ENCODE measurements at regions not wholly inside any gene's neighbourhood (a gene's known extent, or its start where the extent isn't known, plus 50 kb on each side); places are given as distances from the start of the nearest gene placed in this dataset.

- no peak for DNase-seq (ENCODE audit: low read depth in 4 of 4, low spot score in 3 of 4)
Observed at GRCh38 chr2:60106836-60107529, 446.5 kb downstream of the BCL11A start.

- DNase-seq (ENCODE audit: low read depth in 4 of 4, low spot score in 3 of 4): no peak
Observed at GRCh38 chr2:60105906-60106305, 447.5 kb downstream of the BCL11A start.

- no peak for DNase-seq (ENCODE audit: low read depth in 4 of 4, low spot score in 3 of 4)
Observed at GRCh38 chr2:60104514-60105505, 448.6 kb downstream of the BCL11A start.

GRCh38 chr2:60100034-60100433 lies 453.4 kb downstream of the BCL11A start:
- DNase-seq (ENCODE audit: low read depth in 4 of 4, low spot score in 3 of 4): no peak

GRCh38 chr2:60098996-60099395 lies 454.5 kb downstream of the BCL11A start:
- DNase-seq (ENCODE audit: low read depth in 4 of 4, low spot score in 3 of 4): no peak

GRCh38 chr2:60097298-60097697 lies 456.2 kb downstream of the BCL11A start:
- no peak for DNase-seq (ENCODE audit: low read depth in 4 of 4, low spot score in 3 of 4)

- no peak for DNase-seq (ENCODE audit: low read depth in 4 of 4, low spot score in 3 of 4)
Observed at GRCh38 chr2:60096556-60096955, 456.9 kb downstream of the BCL11A start.

- no peak for DNase-seq (ENCODE audit: low read depth in 4 of 4, low spot score in 3 of 4)
Observed at GRCh38 chr2:60095903-60096302, 457.6 kb downstream of the BCL11A start.

- DNase-seq (ENCODE audit: low read depth in 4 of 4, low spot score in 3 of 4): no peak
Observed at GRCh38 chr2:60095202-60095815, 458.1 kb downstream of the BCL11A start.

- DNase-seq (ENCODE audit: low read depth in 4 of 4, low spot score in 3 of 4): no peak
Observed at GRCh38 chr2:60094450-60094929, 459.0 kb downstream of the BCL11A start.

- DNase-seq (ENCODE audit: low read depth in 4 of 4, low spot score in 3 of 4): no peak
Observed at GRCh38 chr2:60092781-60093180, 460.7 kb downstream of the BCL11A start.

GRCh38 chr2:60091894-60092293 lies 461.6 kb downstream of the BCL11A start:
- DNase-seq (ENCODE audit: low read depth in 4 of 4, low spot score in 3 of 4): no peak

- DNase-seq (ENCODE audit: low read depth in 4 of 4, low spot score in 3 of 4): no peak
Observed at GRCh38 chr2:60091266-60091665, 462.2 kb downstream of the BCL11A start.

GRCh38 chr2:60079562-60079961 lies 473.9 kb downstream of the BCL11A start:
- no peak for DNase-seq (ENCODE audit: low read depth in 4 of 4, low spot score in 3 of 4)

- no peak for DNase-seq (ENCODE audit: low read depth in 4 of 4, low spot score in 3 of 4)
Observed at GRCh38 chr2:60075048-60075447, 478.4 kb downstream of the BCL11A start.

GRCh38 chr2:60073201-60073600 lies 480.3 kb downstream of the BCL11A start:
- no peak for DNase-seq (ENCODE audit: low read depth in 4 of 4, low spot score in 3 of 4)

GRCh38 chr2:60072609-60073008 lies 480.8 kb downstream of the BCL11A start:
- DNase-seq (ENCODE audit: low read depth in 4 of 4, low spot score in 3 of 4): no peak

GRCh38 chr2:60071490-60071831 lies 482.0 kb downstream of the BCL11A start:
- no peak for DNase-seq (ENCODE audit: low read depth in 4 of 4, low spot score in 3 of 4)

- DNase-seq (ENCODE audit: low read depth in 4 of 4, low spot score in 3 of 4): no peak
Observed at GRCh38 chr2:60070736-60071489, 482.5 kb downstream of the BCL11A start.

GRCh38 chr2:60070196-60070595 lies 483.3 kb downstream of the BCL11A start:
- no peak for DNase-seq (ENCODE audit: low read depth in 4 of 4, low spot score in 3 of 4)

GRCh38 chr2:60068755-60069154 lies 484.7 kb downstream of the BCL11A start:
- DNase-seq (ENCODE audit: low read depth in 4 of 4, low spot score in 3 of 4): no peak

Measured in left renal pelvis (tissue), 4 donors.